ENCODE measurements at regions not wholly inside any gene's neighbourhood (a gene's known extent, or its start where the extent isn't known, plus 50 kb on each side); places are given as distances from the start of the nearest gene placed in this dataset.

DNA sequence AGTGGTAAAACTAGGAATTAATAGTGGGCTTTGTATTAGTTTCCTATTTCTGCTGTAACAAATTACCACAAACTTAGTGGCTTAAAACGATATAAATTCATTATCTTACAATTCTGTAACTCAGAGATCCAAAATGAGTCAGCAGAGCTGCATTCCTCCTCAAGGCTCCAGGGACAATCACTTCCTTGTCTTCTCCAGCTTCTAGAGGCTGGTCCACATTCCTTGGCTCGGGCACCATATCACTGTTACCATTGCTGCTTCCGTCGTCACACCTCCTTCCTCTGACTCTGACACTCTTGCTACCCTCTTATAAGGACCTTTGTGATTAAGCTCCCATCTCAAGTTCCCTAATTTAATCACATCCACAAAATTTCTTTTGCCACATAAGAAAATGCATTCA, 567.8 kb upstream of the KLHL29 start:
- POLR2A ChIA-PET, result no interaction called here
- no peak overlapping the region for H3K4me3 ChIP-seq (ENCODE audit: low read depth, low read length)
- TF ChIP-seq, protein P1, sequence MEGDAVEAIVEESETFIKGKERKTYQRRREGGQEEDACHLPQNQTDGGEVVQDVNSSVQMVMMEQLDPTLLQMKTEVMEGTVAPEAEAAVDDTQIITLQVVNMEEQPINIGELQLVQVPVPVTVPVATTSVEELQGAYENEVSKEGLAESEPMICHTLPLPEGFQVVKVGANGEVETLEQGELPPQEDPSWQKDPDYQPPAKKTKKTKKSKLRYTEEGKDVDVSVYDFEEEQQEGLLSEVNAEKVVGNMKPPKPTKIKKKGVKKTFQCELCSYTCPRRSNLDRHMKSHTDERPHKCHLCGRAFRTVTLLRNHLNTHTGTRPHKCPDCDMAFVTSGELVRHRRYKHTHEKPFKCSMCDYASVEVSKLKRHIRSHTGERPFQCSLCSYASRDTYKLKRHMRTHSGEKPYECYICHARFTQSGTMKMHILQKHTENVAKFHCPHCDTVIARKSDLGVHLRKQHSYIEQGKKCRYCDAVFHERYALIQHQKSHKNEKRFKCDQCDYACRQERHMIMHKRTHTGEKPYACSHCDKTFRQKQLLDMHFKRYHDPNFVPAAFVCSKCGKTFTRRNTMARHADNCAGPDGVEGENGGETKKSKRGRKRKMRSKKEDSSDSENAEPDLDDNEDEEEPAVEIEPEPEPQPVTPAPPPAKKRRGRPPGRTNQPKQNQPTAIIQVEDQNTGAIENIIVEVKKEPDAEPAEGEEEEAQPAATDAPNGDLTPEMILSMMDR (IDR thresholded peaks at IDR 0.05; ENCODE audit: insufficient read depth, low read length, missing control alignments), result no peak
- CTCF ChIA-PET, result no interaction called here
- DNase-seq (ENCODE audit: low read depth, low spot score), result no peak

DNA sequence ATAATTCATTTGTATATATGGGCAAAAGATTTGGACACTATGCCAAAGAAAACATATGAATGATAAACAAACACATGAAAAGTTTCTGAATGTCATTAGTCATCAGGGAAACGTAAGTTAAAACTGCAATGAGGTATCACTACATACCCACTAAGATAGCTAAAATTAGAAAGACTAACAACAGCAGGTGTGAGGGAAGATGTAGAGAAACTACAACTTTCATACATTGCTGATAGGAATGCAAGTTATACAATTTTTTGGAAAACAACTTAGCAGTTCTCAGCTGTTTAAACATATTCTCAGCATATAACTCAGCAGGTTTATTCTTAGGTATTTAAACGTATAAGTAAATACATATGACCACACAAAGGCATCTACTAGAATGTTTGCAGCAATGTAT, 563.5 kb upstream of the KLHL29 start:
- TF ChIP-seq, protein P1 (IDR thresholded peaks at IDR 0.05; ENCODE audit: insufficient read depth, low read length, missing control alignments), result no peak
- ChIA-PET CTCF (no interaction called here), POLR2A (no interaction called here)
- DNase-seq (ENCODE audit: low read depth, low spot score), result no peak
- H3K4me3 ChIP-seq (ENCODE audit: low read depth, low read length), result no peak overlapping the region

DNA sequence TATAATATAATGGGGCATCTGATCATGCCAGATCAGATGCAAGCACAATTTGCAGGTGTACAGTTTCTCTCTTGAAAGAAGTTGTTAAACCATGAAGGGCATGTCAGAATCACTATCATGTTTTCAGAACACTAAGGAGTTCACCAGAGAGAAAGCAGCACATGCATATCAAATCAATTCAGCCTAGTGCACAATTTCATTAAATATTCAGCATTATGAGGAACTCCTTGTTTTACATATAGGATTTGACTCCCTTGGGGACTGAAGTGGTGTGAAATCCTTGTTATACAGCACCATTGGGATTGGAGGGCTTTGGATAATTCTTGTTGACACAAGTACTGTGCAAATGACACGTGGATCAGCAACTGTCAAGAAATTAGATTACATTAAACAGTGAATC, 562.1 kb upstream of the KLHL29 start:
- H3K4me3 ChIP-seq (ENCODE audit: low read depth, low read length), result no peak overlapping the region
- CTCF ChIA-PET, result no interaction called here
- DNase-seq (ENCODE audit: low read depth, low spot score), result no peak
- TF ChIP-seq, protein P1 (IDR thresholded peaks at IDR 0.05; ENCODE audit: insufficient read depth, low read length, missing control alignments), result no peak
- POLR2A ChIA-PET, result no interaction called here

DNA sequence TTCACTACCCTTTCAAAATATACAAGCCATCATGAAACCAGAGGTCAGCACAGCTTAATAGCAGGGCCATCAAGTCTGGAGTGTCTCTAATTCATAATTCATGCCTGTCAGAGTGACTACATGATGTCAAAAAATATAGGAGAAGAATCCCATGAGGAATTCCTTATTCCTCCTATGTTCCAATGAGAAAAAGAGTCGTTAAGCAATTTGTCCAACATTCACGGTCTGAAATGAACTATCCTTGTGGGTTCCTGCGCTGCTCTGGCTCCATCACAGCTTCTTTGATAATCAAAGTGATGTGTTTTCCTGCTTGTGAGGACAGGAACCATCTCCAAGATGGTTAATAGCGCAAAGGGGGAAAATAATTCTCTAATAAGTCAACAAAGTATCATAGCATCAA, 560.4 kb upstream of the KLHL29 start:
- H3K4me3 ChIP-seq (ENCODE audit: low read depth, low read length), result no peak overlapping the region
- POLR2A ChIA-PET, result no interaction called here
- no peak for DNase-seq (ENCODE audit: low read depth, low spot score)
- TF ChIP-seq, protein P1 (IDR thresholded peaks at IDR 0.05; ENCODE audit: insufficient read depth, low read length, missing control alignments), result no peak
- CTCF ChIA-PET, result no interaction called here

DNA sequence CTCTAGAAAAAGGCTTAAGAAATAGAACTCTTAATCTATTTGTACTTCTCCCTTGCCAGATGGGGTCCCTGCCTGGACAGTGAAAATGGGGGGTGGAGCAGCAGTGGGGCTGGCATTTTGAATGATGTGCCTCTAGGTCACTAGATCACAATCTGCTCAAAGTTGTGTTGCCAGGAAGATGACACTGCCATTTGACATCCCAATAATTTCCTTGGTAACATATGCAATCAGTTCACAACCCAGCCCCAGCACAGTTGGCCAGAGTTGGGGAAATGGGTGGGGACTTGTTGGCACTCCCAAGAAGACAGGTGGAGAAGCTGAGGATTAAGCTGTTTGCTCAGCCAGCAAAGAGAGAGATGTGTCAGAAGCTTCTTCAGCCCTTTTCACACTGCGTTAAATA, 558.3 kb upstream of the KLHL29 start:
- DNase-seq (ENCODE audit: low read depth, low spot score), result no peak
- ChIA-PET CTCF (interaction anchor here (0.9 kb wide), 1 partner anchor 9 kb away, joined by 3 read pairs; no protein-coding TSS in a partner anchor), POLR2A (no interaction called here)
- H3K4me3 ChIP-seq (ENCODE audit: low read depth, low read length), result no peak overlapping the region
- TF ChIP-seq, protein P1 (IDR thresholded peaks at IDR 0.05; ENCODE audit: insufficient read depth, low read length, missing control alignments), result no peak

DNA sequence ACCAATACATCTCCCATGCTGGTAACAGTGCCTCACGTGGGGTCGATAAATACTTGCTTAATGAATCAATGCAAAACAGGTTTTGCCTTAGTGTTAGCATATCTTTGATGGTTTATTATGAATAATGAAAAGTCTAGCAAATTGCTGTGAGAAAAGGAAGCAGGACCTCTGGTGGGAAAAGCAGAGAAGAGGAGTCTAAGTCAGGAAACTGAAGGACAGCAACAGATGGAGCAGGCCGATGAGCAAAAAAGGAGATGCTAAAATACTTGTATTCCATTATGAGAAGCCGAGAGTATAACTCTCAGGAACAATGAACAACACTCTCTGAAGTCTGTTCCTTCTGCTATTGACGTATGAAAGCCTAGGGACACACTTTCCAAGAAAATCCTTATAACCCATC, 555.2 kb upstream of the KLHL29 start:
- H3K4me3 ChIP-seq (ENCODE audit: low read depth, low read length), result no peak overlapping the region
- POLR2A ChIA-PET, result no interaction called here
- no peak for DNase-seq (ENCODE audit: low read depth, low spot score)
- TF ChIP-seq, protein P1 (IDR thresholded peaks at IDR 0.05; ENCODE audit: insufficient read depth, low read length, missing control alignments), result no peak
- CTCF ChIA-PET, result no interaction called here

Data from AG04449 (cell line).